GM18873 (cell line): ENCODE measurements at regions not wholly inside any gene's neighbourhood (a gene's known extent, or its start where the extent isn't known, plus 50 kb on each side); places are given as distances from the start of the nearest gene placed in this dataset.
"Not testable (repeated sequence)": the region's sequence is repeated elsewhere in the genome, so short reads cannot be mapped to it uniquely, and the experiment has no call there.

Experiments used
- ATAC-seq: cut with Tn5 transposase; IDR thresholded peaks from one replicate; pipeline ENCODE4 v1.9.1; 2021; ENCODE audit warnings: mild to moderate bottlenecking, moderate library complexity, moderate number of reproducible peaks; ENCODE audit not compliant: unreplicated experiment, low FRiP score

DNA sequence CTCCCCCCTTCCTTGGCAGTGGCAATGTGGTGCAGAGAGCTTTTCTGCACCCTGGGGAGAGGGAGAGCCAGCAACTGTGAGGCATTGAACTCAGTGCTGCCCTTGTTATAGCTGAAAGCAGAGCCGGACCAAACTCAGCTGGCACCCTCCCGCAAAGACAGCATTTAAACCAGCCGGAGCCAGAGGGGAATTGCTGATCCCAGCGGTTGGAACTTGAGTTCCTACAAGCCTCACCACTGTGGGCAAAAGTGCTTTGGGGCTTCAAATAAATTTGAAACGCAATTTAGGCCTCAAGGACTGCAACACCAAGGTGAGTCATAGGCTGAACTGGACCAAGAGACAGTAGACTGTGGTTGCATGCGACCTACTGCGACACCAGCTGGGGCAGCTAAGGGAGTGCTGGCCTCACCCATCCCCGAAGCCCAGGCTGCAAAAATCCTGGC, 207.6 kb upstream of the CDKN2B start:
- ATAC-seq = no peak

DNA sequence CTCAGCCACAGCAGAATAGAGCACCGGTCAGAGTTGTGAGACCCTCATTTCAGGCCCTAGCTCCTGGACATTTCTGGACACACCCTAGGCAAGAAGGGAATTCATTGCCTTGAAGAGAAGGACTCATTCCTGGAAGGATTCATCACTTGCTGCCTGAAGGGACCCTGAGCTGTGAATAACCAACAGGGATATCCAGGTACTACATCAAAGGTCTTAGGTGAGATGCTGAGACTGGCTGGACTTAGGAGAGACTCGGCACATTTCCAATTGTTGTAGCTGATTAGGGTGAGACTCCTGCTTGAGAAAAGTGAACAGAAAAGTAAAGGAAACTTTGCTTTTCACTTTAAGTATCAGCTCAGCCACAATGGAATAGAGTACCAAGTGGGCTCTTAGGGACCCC, 208.1 kb upstream of the CDKN2B start:
- no peak for ATAC-seq

DNA sequence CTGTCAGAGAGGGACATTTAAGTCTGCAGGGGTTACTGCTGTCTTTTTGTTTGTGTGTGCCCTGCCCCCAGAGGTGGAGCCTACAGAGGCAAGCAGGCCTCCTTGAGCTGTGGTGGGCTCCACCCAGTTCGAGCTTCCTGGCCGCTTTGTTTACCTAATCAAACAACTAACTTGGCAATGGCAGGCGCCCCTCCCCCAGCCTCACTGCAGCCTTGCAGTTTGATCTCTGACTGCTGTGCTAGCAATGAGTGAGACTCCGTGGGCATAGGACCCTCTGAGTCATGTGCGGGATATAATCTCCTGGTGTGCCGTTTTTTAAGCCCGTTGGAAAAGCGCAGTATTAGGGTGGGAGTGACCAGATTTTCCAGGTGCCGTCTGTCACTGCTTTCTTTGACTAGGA, 216.8 kb upstream of the CDKN2B start:
- ATAC-seq = not testable (repeated sequence)

DNA sequence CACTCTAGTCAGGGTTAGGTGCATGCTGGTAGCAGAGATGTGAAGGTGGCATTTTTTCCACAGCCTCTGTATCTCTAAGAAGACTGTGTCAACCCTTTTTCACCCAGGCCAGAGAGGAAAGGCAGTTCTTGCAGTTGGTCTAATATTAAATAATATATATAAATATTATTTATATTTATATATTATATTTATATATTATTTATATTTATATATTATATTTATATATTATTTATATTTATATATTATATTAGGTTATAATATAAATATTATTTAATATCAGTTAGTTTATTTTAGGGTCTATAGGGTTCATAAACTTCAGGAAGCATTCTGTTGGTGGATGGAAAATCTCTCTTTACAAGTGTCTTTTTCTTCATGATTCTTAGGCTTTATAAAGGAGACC, 218.6 kb upstream of the DMRTA1 start:
- no peak for ATAC-seq

DNA sequence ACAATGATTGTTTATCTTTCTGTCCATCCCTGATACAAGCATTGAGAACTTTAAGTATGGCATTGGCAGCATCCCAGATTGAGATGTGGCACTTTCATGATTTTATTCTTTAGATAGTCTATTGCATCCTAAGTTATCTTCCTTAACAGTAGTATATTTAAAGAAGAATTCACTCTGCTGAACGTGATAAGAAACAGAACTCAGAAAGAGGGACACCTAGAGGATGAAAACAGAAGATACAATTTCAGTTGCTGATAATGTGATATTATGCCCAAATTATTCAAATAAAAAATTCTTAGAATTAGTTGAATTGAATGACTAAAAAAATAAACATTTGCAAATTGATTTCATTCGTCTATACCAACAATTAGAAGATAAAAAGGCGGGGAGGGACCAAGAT, 218.1 kb upstream of the DMRTA1 start:
- ATAC-seq = no peak

DNA sequence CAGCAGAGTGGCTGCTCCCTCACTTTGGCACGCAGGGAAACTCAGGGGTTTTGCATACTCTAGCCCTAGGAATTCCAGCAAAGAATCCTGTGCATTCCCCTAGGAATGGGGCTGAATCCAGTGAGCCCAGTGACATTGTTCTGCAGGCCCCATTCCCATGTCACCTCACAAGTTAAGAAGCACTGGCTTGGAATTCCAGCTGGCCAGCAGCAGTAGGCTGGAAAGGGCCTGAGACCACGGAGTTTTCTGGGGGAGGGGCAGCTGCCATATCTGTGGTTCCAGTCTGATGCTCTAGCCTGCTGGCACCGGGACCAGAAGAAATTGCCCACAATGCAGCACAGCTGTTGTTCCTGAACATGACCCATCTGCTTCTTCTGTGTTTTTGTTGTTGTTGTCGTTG, 217.6 kb upstream of the DMRTA1 start:
- ATAC-seq = no peak

DNA sequence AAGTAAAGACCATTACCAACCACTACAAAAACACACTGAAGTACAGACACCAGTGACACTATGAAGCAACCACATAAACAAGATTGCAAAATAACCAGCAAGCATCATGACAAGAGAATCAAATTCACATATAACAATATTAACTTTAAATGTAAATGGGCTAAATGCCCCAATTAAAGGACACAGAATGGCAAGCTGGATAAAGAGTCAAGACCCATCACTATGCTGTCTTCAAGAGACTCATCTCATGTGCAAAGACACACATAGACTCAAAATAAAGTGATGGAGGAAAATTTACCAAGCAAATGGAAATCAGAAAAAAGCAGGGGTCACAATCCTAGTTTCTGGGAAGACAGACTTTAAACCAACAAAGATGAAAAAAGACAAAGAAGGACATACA, 215.3 kb upstream of the DMRTA1 start:
- ATAC-seq = not testable (repeated sequence)

DNA sequence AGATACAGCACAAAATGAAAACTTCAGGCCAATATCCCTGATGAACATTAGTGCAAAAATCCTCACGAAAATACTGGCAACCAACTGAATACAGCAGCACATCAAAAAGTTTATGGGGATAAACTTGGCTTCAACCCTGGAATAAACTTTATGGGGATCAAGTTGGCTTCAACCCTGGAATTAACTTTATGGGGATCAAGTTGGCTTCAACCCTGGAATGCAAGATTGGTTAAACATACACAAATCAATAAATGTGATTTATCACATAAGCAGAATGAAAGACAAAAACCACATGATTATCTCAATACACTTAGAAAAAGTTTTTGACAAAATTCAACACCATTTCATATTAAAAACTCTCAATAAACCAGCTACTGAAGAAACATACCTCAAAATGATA, 213.7 kb upstream of the DMRTA1 start:
- no peak for ATAC-seq

DNA sequence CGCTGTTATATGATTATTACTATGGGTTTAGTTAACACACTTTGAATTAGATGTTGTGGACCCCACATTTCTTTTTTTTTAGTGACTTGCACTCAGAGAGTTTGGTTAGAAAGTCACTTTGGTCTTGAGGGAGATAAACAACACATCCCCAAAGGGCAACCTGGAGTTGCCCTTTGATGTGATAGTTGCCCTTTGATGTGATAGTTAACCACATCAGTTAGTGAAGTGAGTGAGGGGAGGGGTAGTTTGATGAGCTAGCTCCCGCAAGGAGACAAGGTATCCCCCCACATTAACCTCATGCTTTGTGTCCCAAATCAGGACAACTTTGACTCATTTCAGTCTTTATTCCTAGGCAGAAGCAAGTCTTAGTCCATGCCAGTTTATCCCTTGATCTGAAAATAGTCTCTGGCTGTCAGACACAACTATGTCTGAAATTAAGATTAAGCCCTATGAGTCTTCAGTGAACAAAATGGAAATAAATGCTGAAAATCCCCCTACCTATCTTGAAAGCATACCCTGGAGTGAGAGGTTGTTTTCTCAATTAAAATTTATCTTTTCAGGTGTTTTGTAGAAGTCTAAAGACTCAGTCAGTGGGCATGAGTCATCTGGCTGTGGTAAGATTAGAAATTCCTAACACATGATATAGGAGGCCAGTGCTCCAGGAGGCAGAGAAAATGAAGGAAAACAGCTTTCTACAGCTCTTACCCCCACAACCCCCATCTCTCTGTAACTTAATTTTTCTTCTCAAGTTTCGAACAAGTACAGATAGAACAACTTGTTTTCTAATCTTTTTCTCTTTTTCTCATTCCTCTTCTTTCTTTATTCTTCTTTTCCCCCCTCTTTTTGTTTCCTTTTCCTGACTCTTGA, 208.9 kb upstream of the DMRTA1 start:
- ATAC-seq = no peak

DNA sequence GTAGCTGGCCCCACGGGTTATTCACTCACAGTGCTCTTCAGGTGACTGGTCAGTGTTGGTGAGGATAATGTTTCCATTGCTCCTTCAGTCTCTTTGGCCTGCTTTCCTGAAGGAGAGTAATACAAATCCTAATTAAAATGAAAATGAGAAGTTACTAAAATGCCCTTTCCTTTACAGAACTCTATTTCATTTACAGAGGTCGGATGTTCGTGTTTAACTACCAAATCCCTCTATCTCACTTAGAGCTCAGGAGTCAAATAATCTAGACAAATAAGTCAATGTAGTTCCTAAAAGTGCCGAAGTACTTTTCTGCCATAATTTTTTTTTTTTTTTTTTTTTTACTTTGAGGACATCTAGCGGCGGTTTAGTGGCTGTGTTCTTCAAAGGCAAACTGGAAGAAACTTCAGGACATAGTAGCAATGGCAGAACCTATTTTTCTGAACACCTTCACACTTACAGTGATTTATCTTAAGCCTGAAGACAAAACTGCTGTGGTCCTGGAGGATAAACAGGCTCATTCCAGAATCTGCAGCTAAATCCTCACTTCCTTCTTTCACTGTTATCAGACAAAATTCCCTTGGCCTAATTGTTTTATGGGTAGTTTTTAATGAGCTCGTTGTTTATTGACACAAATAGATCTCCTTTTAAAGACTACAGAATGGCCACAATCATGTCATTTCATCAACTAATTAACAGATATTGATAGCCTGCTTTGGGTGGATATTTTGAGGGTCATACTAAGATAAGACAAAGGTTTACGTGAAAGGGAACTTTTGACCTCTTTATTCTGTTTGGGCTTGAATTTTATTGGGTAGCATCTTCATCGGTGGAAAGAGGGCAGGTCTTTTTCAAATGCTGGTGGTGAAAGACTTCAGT, 207.6 kb upstream of the DMRTA1 start:
- no peak for ATAC-seq

DNA sequence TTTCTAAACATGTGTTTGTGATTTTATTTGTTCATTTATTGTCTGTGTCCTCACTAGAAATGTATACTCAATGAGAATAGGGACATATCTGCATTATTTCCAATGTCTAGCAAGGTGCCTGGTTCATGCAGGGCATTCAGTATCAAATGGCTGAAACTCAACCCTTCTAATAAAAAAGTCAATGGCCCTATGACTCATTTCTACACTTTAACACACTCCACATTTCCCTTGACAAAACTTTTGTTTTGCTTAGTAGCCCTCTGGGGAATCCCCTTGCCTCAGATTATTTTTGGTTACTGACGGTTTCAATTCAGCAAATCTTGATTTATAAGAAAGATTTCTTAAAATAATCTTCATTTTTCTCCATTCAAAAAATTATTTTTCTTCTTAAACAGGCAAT, 206.0 kb upstream of the DMRTA1 start:
- peak; percentile 82 for ATAC-seq

DNA sequence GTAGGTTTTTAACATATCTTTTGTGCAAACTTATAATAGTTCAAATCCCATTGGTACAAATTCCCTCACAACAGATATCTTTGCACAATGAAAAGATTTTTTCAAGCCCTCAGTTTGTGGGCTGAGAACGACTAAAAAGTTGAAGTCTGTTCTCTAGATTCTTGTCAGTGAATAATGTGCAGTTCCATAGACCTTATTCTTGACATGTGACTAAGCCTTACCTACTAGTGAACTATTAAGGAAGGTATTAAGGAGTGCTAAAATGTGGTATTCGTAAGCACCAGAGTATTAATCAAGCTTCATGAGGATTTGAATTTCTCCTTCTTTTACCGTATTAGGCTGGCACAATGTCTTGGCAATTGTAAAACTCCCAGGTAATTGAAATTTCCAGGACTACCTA, 205.6 kb upstream of the DMRTA1 start:
- ATAC-seq = no peak

DNA sequence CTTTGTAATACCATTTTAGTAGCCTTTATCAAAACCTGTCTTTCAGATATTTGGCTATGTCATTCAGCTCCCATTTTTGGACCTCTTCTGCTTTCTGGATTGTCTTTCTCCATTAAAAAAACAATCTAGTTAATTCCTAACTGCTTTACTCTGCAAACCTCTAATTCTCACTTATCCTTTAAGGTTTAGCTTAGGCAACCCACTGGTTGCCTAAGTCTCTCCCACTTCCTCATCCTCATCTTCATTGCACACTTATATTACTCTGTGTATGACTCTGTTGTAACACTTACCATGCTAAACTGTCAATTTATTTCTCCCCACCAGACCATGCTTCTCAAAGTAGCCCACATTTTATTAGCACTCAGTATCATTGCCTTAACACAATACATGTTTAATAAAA, 205.0 kb upstream of the DMRTA1 start:
- no peak for ATAC-seq

DNA sequence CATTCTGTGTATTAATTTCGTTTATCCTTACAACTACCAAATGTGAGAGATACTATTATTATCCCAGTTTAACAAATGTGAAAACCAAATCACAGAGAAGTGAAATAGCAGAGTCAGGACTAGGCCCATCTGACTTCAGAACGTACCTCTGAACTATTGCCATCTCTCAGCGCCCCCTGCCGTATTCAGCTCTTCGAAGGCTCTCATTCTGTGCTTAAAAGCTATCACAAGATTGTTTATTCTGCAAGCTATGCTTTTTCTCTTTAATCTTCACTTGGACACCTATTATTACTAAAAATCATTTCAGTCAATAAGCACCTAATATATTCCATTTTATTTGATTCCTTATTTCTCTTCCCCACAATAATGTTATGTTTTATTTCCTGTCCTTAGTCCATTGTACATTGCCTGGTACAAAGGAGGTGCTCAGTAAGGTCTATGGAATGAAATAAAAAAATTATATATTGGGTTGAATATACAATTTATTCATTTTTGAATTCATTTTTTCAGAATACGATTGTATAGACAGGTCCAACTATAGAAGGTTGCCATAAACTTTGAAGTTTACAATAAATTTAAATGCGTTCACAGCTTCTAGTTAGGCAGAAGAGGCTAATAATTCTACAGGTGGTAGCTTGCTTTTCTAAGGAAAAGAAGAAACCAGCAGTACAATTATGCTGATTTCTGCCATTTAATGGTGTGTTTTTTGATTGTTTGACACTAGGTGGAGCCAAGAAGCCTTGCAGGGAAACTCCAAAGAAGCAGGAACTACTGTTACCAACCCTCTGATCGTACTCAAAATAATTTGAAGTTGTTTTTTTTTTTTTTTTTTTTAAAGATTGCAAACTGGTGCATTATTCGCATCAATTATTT, 202.2 kb upstream of the DMRTA1 start:
- peak; percentile 49 for ATAC-seq

DNA sequence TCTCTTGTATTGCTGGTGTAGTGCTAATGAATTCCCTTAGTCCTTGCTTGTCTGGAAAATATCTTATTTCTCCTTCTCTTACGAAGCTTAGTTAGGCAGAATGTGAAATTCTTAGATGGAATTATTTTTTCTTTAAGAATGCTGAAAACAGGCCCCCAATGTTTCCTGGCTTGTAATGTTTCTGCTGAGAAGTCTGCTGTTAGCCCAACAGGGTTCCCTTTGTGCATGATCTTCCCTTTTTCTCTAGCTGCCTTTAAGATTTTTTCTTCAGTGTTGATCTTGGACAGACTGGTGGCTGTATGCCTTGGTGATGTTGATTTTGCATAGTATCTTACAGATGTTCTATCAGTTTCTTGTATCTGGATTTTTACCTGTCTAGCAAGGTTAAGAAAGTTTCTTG, 191.3 kb upstream of the DMRTA1 start:
- no peak for ATAC-seq

DNA sequence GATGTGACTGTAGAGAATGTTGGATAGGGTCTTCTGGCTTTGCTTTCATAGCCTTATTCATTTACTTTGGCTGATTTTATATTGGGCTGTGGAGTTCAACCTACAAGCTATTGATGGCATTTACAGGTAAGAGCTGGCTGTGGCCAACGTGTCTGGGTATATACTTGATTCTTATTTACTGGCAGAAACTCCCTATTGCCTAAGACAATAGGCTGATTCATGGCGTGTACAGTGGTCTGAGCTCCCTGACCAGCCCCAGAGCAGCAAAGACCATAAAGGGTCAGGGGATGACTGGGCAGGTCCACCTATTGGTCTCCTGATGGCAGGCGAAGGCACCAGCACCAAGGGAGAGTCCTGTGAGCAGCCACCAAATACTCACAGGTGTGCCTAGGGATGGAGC, 190.2 kb upstream of the DMRTA1 start:
- no peak for ATAC-seq

DNA sequence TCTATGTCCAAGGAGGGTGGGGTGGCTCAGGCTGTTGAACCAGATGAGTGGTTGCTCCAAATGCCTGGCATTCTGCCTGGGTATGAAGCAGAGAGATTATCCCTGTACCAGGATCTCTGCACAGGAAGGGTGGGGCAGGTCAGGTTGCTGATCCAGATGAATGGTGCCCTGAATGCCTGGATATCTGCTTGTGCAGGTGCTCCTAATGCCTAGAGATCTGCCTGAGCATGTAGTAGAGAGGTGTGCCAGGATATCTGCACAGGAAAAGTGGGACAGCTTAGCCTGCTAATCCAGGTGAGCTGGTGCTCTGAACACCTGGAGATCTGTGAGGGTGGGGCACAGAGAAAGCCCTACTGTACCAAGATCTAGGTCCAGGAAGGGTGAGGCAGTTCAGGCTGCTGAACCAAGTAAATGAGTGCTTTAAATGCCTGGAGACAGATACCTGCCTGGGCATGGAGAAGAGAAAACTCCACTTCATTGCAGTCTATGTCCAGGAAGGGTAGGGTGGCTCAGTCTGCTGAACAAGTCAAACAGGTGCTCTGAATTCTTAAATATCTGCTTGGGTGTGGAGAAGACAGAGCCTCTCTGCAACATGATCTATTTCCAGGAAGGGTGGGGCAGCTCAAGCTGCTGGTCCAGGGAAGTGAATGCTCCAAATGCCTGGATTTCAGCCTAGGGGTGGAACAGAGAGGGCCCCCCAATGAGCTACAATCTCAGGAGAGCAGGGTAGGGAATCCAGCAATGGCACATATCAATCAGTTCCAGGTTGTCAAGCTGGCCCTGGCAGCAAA, 189.4 kb upstream of the DMRTA1 start:
- ATAC-seq = no peak

DNA sequence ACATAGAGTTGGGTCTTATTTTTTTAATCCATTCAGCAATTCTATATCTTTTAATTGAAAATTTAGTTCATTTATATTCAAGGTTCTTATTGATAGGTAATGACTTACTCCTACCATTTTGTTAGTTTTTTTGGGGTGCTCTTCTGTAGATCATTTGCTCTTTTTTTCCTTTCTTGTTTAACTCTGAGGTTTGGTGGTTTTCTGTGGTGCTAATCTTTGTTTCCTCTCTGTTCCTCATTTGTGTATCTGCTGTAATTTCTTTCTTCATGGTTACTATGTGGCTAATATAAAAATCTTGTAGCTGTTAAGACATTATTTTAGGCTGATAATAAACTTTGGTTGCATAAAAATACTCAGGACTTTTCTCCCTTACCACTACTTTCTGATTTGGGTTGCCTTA, 181.6 kb upstream of the DMRTA1 start:
- ATAC-seq = no peak

DNA sequence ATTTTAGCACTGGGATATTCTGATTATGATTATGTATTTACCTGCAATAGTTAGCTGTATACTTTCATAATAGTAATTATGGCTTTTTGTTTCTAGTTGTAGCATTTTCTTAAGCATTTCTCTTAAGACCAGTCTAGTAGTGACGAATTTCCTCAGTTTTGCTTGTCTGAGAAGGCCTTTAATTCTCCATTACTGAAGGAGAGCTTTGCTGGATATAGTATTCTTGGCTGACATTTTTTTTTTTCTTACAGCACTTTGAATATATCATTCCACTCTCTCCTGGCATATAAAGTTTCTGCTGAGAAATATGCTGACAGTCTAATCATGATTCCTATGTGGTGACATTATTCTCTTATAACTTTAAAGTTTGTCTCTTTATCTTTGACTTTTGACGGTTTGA, 181.1 kb upstream of the DMRTA1 start:
- ATAC-seq = no peak

DNA sequence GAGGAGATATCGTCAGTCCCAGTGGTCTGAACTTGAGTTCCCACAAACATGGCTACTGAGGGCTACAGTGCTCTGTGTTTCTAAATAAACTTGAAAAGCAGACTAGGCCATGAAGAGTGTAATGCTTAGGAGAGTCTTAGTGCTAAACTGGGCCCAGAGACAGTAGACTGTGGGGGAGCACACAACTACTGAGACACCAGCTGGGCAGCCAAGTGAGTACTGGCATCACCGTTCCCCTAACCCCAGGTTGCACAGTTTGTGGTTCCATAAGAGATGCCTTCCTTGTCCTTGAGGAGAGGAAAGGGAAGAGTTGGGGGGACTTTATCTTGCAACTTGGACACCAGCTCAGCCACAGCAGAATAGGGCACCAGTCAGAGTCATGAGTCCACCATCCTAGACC, 172.1 kb upstream of the DMRTA1 start:
- ATAC-seq = no peak
